IPS DF 4.7 (cell line): ENCODE measurements at regions not wholly inside any gene's neighbourhood (a gene's known extent, or its start where the extent isn't known, plus 50 kb on each side); places are given as distances from the start of the nearest gene placed in this dataset.

Source experiments
- DNase-seq: peaks from one replicate; pipeline ENCODE4 v3.0.0-alpha.2; 2013; ENCODE audit warnings: low spot score; ENCODE audit errors: extremely low read depth

DNA sequence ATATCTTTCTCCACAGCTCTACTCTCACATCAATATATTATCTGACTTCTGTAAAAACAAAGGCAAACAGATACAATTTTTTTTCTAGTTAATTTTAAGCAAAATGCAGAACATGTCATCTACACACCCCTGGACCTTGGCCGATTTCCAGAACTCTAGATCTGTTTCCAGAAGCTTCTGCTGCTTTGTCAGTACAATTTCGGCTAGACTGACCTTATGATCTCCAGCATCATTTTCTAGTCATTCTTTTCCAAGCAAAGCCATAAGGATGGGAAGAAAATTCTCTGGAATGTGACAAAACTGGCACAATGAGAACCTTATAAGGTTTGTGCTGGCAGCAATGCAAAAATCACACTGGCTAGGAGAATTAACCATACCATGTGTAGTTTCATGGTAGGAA lies 132.8 kb upstream of the MPDZ start:
- DNase-seq = no peak

DNA sequence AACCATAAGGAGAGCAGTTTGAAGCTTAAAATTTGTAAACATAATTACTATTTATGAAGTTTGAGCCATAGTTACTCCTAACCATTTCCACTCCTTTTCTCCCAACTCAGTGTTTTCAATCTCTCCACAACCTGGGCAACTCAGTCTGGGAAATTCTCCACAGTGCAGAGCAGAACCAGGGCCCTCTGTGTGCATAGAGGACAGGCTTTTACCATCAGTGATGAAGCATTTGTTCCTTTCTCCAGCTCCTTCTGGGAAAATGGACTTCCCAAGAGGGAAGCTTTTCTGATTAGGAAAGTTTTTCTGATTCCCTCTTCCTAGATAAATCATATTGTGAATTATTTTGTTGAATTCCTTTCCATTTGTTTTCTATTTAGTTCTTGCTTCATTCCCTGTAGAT lies 132.3 kb upstream of the MPDZ start:
- DNase-seq = no peak

GRCh38 chr9:13410566-13411031 lies 131.1 kb upstream of the MPDZ start:
- DNase-seq = no peak

DNA sequence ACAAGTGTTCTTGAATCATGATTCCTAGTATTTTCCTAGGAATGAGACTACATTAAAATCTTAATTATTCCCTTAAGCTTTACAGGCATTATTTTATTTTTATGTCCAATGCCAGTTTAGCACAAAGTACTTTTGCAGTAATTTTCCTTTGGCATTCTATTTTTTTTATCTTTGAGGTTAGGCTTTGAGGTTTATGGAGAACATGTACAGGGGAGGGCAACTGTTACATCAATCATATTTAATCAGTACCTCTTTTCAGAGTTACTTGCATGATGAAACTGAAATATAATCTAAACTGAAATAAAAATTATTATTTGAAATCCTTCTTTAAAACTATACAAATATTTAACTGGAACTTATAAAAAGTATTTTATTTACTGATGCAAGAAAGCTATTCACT lies 118.2 kb upstream of the MPDZ start:
- no peak for DNase-seq

DNA sequence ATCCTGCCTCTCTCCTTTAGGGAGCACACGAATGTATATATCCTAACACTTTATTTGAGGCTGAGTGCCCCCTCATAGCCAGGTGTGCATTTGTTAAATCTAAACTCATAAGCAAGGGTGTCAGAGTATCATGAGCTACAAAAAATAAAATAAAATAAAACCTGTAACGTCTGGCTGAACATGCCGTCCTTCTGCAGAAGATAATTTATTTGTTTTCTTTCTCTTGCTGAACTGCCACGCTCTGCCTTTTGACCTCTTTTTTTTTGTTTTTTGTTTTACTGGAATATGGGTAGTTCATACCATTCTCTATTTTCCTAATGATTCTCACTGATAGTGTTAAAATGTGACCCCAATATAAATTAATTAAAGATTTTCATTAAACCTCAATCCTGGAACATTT lies 117.7 kb upstream of the MPDZ start:
- DNase-seq = no peak

DNA sequence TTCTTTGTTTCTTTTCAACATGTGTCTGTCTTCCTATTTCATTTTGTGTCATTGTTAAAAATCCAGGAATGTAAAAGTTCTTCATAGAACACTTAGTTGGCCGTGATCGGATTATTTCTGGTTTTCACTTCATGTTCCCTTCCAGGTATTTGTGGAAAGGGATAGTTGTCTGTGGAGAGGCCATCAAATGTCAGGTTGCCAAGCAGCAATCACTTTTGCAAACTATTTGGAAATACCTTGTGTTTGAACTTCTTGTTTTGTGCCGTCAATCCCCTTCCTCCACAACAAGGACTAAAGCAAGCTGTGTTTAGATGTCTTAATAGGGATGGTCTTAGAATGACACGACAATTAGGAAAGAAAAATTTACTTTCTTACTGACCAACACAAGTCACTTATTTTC lies 116.9 kb upstream of the MPDZ start:
- DNase-seq = no peak

DNA sequence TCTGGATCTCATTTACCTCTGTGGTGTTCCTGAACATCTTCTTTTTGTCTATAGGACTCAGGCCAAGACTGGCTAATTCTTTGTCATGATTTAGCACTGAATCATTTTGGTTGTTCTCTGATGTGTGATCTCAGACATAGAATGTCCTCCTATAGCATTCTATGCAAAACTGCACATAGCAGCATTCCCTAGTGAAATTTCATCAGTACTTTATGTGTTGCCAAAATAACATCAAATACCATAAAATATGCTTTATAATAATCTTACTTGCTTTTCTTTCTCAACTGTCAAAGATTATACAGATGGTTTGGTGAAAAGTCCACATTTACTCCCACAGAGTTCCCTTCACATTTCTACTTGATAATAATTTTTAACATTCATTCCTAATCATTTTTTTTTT lies 115.7 kb upstream of the MPDZ start:
- no peak for DNase-seq

DNA sequence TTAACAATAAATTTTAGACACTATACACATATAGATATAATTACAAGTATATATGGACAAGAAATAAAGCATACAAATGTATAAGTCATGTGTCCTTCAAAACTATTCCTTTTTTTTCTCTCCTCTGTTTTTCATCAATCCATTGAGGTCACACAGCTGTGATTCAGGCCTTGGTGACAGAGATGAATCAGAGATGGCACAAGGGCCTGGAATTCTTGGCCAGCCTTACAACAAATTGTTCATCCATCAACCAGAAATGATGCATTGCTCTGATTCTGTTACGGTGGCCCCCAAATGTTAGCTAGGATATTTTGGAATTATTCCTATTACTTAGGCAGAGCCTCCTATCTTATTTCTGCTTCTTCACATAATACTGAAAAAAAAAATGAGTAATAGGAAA lies 108.7 kb upstream of the MPDZ start:
- DNase-seq = no peak

DNA sequence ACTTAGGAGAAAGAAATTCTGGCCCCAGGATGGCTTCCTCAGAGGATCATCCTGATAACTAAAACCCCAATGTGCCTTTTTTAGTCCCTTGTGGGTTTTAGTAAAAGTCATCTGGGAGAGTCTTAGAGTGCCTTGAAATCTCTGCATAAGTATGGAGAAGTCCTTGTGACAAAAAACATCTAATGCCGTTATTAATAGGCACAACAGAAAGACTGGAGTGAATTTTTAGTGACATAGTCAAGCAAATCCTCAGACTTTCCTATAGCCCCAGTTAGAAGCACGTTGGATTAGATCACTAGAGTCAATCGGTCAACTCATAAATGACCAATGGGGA lies 108.2 kb upstream of the MPDZ start:
- DNase-seq = no peak

GRCh38 chr9:13386935-13387733 lies 107.6 kb upstream of the MPDZ start:
- DNase-seq = no peak

- DNase-seq = no peak
These were observed 106.8 kb upstream of the MPDZ start for GRCh38 chr9:13386316-13386715.

DNA sequence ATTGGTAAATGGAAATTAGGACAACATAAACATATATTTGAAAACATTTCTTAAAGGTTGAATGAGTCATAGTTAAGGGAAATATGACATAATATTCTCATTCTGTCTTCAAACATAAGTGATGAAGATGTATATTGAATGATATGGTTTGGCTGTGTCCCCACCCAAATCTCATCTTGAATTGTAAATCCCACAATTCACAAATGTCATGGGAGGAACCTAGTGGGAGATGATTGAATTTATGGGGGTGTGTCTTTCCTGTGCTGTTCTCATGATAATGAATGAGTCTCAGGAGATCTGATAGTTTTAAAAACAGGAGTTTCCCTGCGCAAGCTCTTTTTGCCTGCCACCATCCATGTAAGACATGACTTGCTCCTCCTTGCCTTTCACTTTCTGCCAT lies 104.4 kb upstream of the MPDZ start:
- DNase-seq = no peak

DNA sequence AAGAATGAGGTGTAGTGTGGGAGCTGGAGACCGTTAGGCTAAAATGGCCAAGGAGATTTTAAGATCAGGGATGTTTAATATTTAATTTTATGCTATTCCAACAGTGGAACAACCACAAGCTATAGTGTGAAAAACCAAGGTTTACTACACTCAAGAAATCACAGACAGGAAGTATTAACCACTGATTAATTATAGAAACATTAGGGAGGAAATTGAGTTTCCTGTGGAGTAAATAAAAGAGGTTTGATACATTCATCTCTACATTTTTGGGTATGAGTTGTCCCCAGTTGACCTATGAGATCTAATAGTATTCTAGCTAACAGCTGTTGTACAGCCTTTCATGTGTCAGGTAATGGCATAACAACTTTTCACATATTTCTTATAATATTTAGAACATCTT lies 103.7 kb upstream of the MPDZ start:
- no peak for DNase-seq

- DNase-seq = no peak
These were observed 103.1 kb upstream of the MPDZ start for GRCh38 chr9:13382595-13382994.

- no peak for DNase-seq
These were observed 101.4 kb upstream of the MPDZ start for GRCh38 chr9:13380903-13381302.

DNA sequence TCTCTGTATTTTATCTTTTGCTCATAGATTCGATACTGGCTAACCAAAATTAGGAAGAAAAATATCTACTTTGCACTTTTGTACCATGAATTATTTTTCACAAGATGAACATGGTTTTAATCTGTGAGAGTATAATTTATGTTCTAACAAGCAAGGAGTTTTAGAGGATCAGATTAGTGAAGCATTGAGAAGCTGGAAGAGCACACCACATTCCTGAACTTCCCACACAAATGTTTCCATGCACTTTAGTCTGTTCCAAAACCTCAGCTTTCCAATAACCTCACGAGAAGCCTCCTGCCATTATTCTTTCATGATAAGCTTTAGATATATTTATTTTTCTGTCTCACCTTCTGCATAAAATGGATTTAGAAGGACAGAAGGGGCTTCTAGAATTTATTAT lies 98.7 kb upstream of the MPDZ start:
- DNase-seq = no peak

DNA sequence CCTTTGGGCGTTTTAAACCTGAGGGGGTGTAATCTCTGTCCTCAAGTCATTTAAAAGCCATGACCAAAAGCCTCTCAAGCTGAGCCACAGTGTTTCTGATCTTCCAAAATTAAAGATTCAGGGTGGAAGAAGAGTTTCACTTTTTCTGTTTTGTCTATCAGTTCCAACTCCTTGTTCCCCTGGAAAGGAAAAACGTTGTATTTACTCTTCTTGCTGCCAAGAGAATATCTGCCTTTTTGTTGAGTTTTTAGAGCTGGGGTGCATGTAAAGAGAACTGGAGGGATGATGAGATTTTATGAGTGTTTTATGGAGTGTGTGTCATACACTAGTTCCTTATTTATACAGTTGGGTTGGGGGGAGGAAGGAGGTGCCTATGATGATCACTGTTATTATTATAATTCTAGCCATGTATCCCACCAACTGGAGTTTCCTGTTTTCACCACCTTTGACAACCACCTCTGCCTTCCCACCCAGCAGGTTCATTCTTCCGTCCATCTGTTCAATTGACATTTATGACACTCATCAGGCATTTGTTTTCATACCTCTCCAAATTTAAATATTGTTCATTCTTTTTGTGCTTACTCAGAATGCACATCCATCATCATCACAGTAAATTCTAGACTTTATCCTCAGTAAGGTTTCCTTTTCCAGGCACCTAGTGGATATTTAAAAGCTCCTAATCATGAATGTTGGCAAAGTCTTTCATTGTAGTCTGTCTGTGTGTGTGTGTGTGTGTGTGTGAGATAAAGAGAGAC lies 97.9 kb upstream of the MPDZ start:
- DNase-seq = no peak

GRCh38 chr9:13372510-13372909 lies 93.0 kb upstream of the MPDZ start:
- DNase-seq = no peak

GRCh38 chr9:13369431-13369830 lies 89.9 kb upstream of the MPDZ start:
- DNase-seq = no peak

DNA sequence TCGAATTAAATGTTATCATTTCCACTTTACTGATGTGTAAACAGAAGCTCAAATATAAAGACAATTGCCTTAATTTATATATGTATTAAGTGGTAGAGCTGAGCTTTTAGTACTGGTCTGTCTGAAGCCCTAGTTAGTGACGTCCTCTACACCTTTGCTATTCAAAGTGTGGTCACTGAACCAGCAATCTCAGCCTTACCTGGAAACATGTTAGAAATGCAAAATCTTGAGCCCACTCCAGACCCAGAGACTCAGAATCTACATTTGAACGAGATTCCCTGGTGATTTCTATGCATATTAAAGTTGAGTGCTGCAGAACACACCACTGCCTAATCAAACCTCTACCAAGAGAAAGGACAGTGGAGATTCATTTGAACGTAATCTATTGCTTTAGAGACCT lies 88.3 kb upstream of the MPDZ start:
- DNase-seq = no peak

- no peak for DNase-seq
These were observed 84.9 kb upstream of the MPDZ start for GRCh38 chr9:13364271-13365000.

GRCh38 chr9:13361076-13361475 lies 81.6 kb upstream of the MPDZ start:
- no peak for DNase-seq
